ENCODE measurements at regions not wholly inside any gene's neighbourhood (a gene's known extent, or its start where the extent isn't known, plus 50 kb on each side); places are given as distances from the start of the nearest gene placed in this dataset.

GRCh38 chr10:105391670-105392351 is 750.7 kb downstream of the SORCS3 start:
- DNase-seq = no peak
- no peaks in the 10 kb centered on the region for H3K27me3 ChIP-seq (replicated peaks in 1 of 7)
- no peaks in the 10 kb centered on the region for H3K4me1 ChIP-seq
- no peak for TF ChIP-seq POLR2AphosphoS5 (IDR thresholded peaks at IDR 0.05)
- no peak for TF ChIP-seq POLR2A (IDR thresholded peaks at IDR 0.05)
- no peak for TF ChIP-seq CTCF (IDR thresholded peaks at IDR 0.05 in 8 of 11, conservative IDR thresholded peaks at IDR 0.05 in 3 of 11)
- WGBS, 5 donors = 86 to 91% (median 88%) methylated on average over 12 of the region's 12 CpGs
- H3K36me3 ChIP-seq = no peaks in the 10 kb centered on the region
- intact Hi-C loops (cut with DNase I; ENCODE audit: low total_unique reads) = no loop called here
- H3K9me3 ChIP-seq = peaks cover 0 to 11% (median 0%) of the 10 kb centered on the region in 8 donors
- H3K4me3 ChIP-seq = no peak overlapping the region
- H3K27ac ChIP-seq = no peak overlapping the region

- Histone ChIP-seq H3K4me1 (no peaks in the 10 kb centered on the region), H3K9me3 (peaks cover 0 to 11% (median 3%) of the 10 kb centered on the region in 8 donors), H3K4me3 (no peak overlapping the region), H3K27ac (no peak overlapping the region), H3K27me3 (replicated peaks in 1 of 7) (no peaks in the 10 kb centered on the region), H3K36me3 (no peaks in the 10 kb centered on the region)
- TF ChIP-seq POLR2A (IDR thresholded peaks at IDR 0.05) = no peak
- TF ChIP-seq CTCF (IDR thresholded peaks at IDR 0.05 in 8 of 11, conservative IDR thresholded peaks at IDR 0.05 in 3 of 11) = no peak
- no peak for TF ChIP-seq POLR2AphosphoS5 (IDR thresholded peaks at IDR 0.05)
- 83 to 91% (median 90%) methylated on average over 3 of the region's 3 CpGs for WGBS, 5 donors
- intact Hi-C loops (cut with DNase I; ENCODE audit: low total_unique reads) = no loop called here
- DNase-seq = no peak
Observed at GRCh38 chr10:105387971-105388370, 746.9 kb downstream of the SORCS3 start.

DNA sequence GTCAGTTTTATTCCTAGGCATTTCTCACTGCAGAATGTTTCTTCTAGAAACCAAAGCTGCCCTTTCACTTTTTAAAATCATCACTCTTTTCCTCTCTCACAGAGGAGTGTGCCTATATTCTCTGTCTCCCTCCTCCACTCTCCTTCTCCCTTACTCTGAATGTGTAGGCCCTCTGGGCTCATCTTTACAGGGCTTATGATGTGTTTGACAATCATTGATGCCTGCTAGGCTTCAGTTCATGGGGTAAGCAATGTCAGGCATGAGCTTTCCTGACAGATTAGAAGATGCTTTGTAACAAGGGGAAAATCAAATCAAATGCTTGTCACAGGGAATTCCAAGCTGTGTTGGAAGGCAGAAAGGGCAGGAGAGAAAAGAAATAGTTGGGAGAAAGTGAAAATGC is 742.9 kb downstream of the SORCS3 start:
- no peak for DNase-seq
- intact Hi-C loops (cut with DNase I; ENCODE audit: low total_unique reads) = no loop called here
- no peak for TF ChIP-seq POLR2AphosphoS5 (IDR thresholded peaks at IDR 0.05)
- no peak for TF ChIP-seq POLR2A (IDR thresholded peaks at IDR 0.05)
- TF ChIP-seq CTCF (IDR thresholded peaks at IDR 0.05 in 8 of 11, conservative IDR thresholded peaks at IDR 0.05 in 3 of 11) = no peak
- Histone ChIP-seq H3K4me1 (no peaks in the 10 kb centered on the region), H3K27ac (no peak overlapping the region), H3K36me3 (no peaks in the 10 kb centered on the region), H3K4me3 (no peak overlapping the region), H3K9me3 (peaks cover 0 to 11% (median 3%) of the 10 kb centered on the region in 8 donors), H3K27me3 (replicated peaks in 1 of 7) (no peaks in the 10 kb centered on the region)

- H3K36me3 ChIP-seq = no peaks in the 10 kb centered on the region
- H3K27ac ChIP-seq = no peak overlapping the region
- H3K4me3 ChIP-seq = no peak overlapping the region
- peaks cover 0 to 16% (median 0%) of the 10 kb centered on the region in 8 donors for H3K9me3 ChIP-seq
- no peaks in the 10 kb centered on the region for H3K4me1 ChIP-seq
- no peak for TF ChIP-seq POLR2A (IDR thresholded peaks at IDR 0.05)
- TF ChIP-seq CTCF (IDR thresholded peaks at IDR 0.05 in 8 of 11, conservative IDR thresholded peaks at IDR 0.05 in 3 of 11) = no peak
- intact Hi-C loops (cut with DNase I; ENCODE audit: low total_unique reads) = no loop called here
- 82 to 97% (median 88%) methylated on average over 5 of the region's 5 CpGs for WGBS, 5 donors
- DNase-seq = no peak
- H3K27me3 ChIP-seq (replicated peaks in 1 of 7) = no peaks in the 10 kb centered on the region
Observed at GRCh38 chr10:105370692-105371091, 729.6 kb downstream of the SORCS3 start.

Measured in spleen (tissue), 11 donors.